ENCODE measurements at regions not wholly inside any gene's neighbourhood (a gene's known extent, or its start where the extent isn't known, plus 50 kb on each side); places are given as distances from the start of the nearest gene placed in this dataset.

GRCh38 chr1:175839779-175840669 lies 96.6 kb upstream of the TNR start (continued):
- TF ChIP-seq ZBTB11 (tag by site-specific recombination; conservative IDR thresholded peaks at IDR 0.05; ENCODE audit: low read depth) (no peak), ZNF529 (tag by site-specific recombination; IDR thresholded peaks at IDR 0.05; ENCODE audit: insufficient replicate concordance) (no peak), ZBTB44 (tag by site-specific recombination; IDR thresholded peaks at IDR 0.05) (no peak), ZNF626 (tag by site-specific recombination; IDR thresholded peaks at IDR 0.05) (no peak), CTCF (tag by site-specific recombination; IDR thresholded peaks at IDR 0.05) (no peak), PATZ1 (tag by site-specific recombination; IDR thresholded peaks at IDR 0.05) (no peak), ZNF362 (tag by site-specific recombination; IDR thresholded peaks at IDR 0.05) (no peak), YY2 (tag by site-specific recombination; IDR thresholded peaks at IDR 0.05) (no peak), ZNF19 (tag by site-specific recombination; IDR thresholded peaks at IDR 0.05; ENCODE audit: low read depth) (no peak), ZNF600 (tag by site-specific recombination; IDR thresholded peaks at IDR 0.05) (no peak; the same call in 1 of the 2 replicates), ZNF398 (tag by site-specific recombination; IDR thresholded peaks at IDR 0.05) (no peak), ZNF645 (tag by site-specific recombination; IDR thresholded peaks at IDR 0.05) (no peak), ZNF560 (tag by site-specific recombination; IDR thresholded peaks at IDR 0.05; ENCODE audit: borderline replicate concordance) (no peak), ZEB2 (tag by site-specific recombination; IDR thresholded peaks at IDR 0.05) (no peak), ZNF18 (tag by site-specific recombination; IDR thresholded peaks at IDR 0.05) (peak; percentile 69; the same call in 1 of the 2 replicates), GFI1B (tag by site-specific recombination; IDR thresholded peaks at IDR 0.05) (peak; percentile 95), ZNF610 (tag by site-specific recombination; IDR thresholded peaks at IDR 0.05; ENCODE audit: borderline replicate concordance) (no peak), HOXA7 (CRISPR knock-in tag; IDR thresholded peaks at IDR 0.05; ENCODE audit: borderline replicate concordance) (no peak), EGR2 (tag by site-specific recombination; IDR thresholded peaks at IDR 0.05; ENCODE audit: low read depth) (no peak), ZNF16 (tag by site-specific recombination; IDR thresholded peaks at IDR 0.05; ENCODE audit: low read depth) (no peak), ZBTB1 (tag by site-specific recombination; IDR thresholded peaks at IDR 0.05) (no peak), KLF1 (tag by site-specific recombination; IDR thresholded peaks at IDR 0.05) (no peak)
